ENCODE measurements at regions not wholly inside any gene's neighbourhood (a gene's known extent, or its start where the extent isn't known, plus 50 kb on each side); places are given as distances from the start of the nearest gene placed in this dataset.

- Histone ChIP-seq H3K4me1 (ENCODE audit: low read length) (no peaks in the 10 kb centered on the region), H3K9me3 (replicated peaks; ENCODE audit: insufficient read depth, low read length) (no peaks in the 10 kb centered on the region), H3F3A (ENCODE audit: insufficient read depth, low read length) (no peaks in the 10 kb centered on the region), H3K27me3 (replicated peaks; ENCODE audit: insufficient read depth, low read length) (no peaks in the 10 kb centered on the region), H2AFZ (ENCODE audit: low read length) (no peak overlapping the region), H3K9ac (ENCODE audit: low read length) (no peak overlapping the region), H4K20me1 (ENCODE audit: insufficient read depth, low read length) (no peaks in the 10 kb centered on the region), H3K9me2 (replicated peaks; ENCODE audit: insufficient read depth, low read length) (no peaks in the 10 kb centered on the region), H3K4me2 (ENCODE audit: low read depth, low read length) (no peak overlapping the region), H3K36me3 (replicated peaks; ENCODE audit: insufficient read depth, low read length) (no peaks in the 10 kb centered on the region), H3K4me3 (ENCODE audit: low read length) (no peak overlapping the region), H3K79me2 (ENCODE audit: low read length) (no peaks in the 10 kb centered on the region), H3K27ac (ENCODE audit: low read length) (no peak overlapping the region; the same call in 1 of the 2 replicates)
- DNase-seq: no peak
- no peak for TF ChIP-seq CTCF (IDR thresholded peaks at IDR 0.05; ENCODE audit: low read length)
- TF ChIP-seq EZH2 (optimal IDR thresholded peaks at IDR 0.05; ENCODE audit: low read depth, low read length): no peak
- no peak for TF ChIP-seq EZH2phosphoT487 (IDR thresholded peaks at IDR 0.05; ENCODE audit: low read length)
Measured at GRCh38 chr2:150882751-150883612, 378.7 kb downstream of the RBM43 start.

- Histone ChIP-seq H3K9me3 (replicated peaks; ENCODE audit: insufficient read depth, low read length) (no peaks in the 10 kb centered on the region), H3K9ac (ENCODE audit: low read length) (no peak overlapping the region), H3K4me3 (ENCODE audit: low read length) (no peak overlapping the region), H3K27ac (ENCODE audit: low read length) (no peak overlapping the region), H3K27me3 (replicated peaks; ENCODE audit: insufficient read depth, low read length) (no peaks in the 10 kb centered on the region), H3F3A (ENCODE audit: insufficient read depth, low read length) (no peaks in the 10 kb centered on the region), H2AFZ (ENCODE audit: low read length) (no peak overlapping the region), H3K79me2 (ENCODE audit: low read length) (no peaks in the 10 kb centered on the region), H3K9me2 (replicated peaks; ENCODE audit: insufficient read depth, low read length) (no peaks in the 10 kb centered on the region), H3K4me1 (ENCODE audit: low read length) (no peaks in the 10 kb centered on the region), H4K20me1 (ENCODE audit: insufficient read depth, low read length) (no peaks in the 10 kb centered on the region), H3K36me3 (replicated peaks; ENCODE audit: insufficient read depth, low read length) (no peaks in the 10 kb centered on the region), H3K4me2 (ENCODE audit: low read depth, low read length) (no peak overlapping the region)
- TF ChIP-seq EZH2phosphoT487 (IDR thresholded peaks at IDR 0.05; ENCODE audit: low read length) (no peak), CTCF (IDR thresholded peaks at IDR 0.05; ENCODE audit: low read length) (no peak), EZH2 (optimal IDR thresholded peaks at IDR 0.05; ENCODE audit: low read depth, low read length) (no peak)
- DNase-seq: no peak
Measured at GRCh38 chr2:150880986-150881385, 380.7 kb downstream of the RBM43 start.

- no peak overlapping the region for H2AFZ ChIP-seq (ENCODE audit: low read length)
- no peaks in the 10 kb centered on the region for H3K9me2 ChIP-seq (replicated peaks; ENCODE audit: insufficient read depth, low read length)
- TF ChIP-seq EZH2 (optimal IDR thresholded peaks at IDR 0.05; ENCODE audit: low read depth, low read length): no peak
- no peak for TF ChIP-seq EZH2phosphoT487 (IDR thresholded peaks at IDR 0.05; ENCODE audit: low read length)
- no peak for TF ChIP-seq CTCF (IDR thresholded peaks at IDR 0.05; ENCODE audit: low read length)
- no peak overlapping the region for H3K9ac ChIP-seq (ENCODE audit: low read length)
- H3K4me2 ChIP-seq (ENCODE audit: low read depth, low read length): no peak overlapping the region
- H3K79me2 ChIP-seq (ENCODE audit: low read length): no peaks in the 10 kb centered on the region
- no peak for DNase-seq
- no peaks in the 10 kb centered on the region for H3F3A ChIP-seq (ENCODE audit: insufficient read depth, low read length)
- H3K4me1 ChIP-seq (ENCODE audit: low read length): 0 out of 2 replicates have a peak, but pooled peaks cover 1% of the 10 kb centered on the region
- H3K27ac ChIP-seq (ENCODE audit: low read length): no peak overlapping the region
- no peaks in the 10 kb centered on the region for H3K36me3 ChIP-seq (replicated peaks; ENCODE audit: insufficient read depth, low read length)
- no peak overlapping the region for H3K4me3 ChIP-seq (ENCODE audit: low read length)
- H3K9me3 ChIP-seq (replicated peaks; ENCODE audit: insufficient read depth, low read length): no peaks in the 10 kb centered on the region
- no peaks in the 10 kb centered on the region for H3K27me3 ChIP-seq (replicated peaks; ENCODE audit: insufficient read depth, low read length)
- no peaks in the 10 kb centered on the region for H4K20me1 ChIP-seq (ENCODE audit: insufficient read depth, low read length)
Measured at GRCh38 chr2:150878356-150878755, 383.3 kb downstream of the RBM43 start.
